OCI-LY3 (cell line): ENCODE measurements at regions not wholly inside any gene's neighbourhood (a gene's known extent, or its start where the extent isn't known, plus 50 kb on each side); places are given as distances from the start of the nearest gene placed in this dataset.

Experiments used
- EZH2phosphoT487 ChIP-seq: fragments of 200-600 bp; shearing (Covaris generic); IDR thresholded peaks from 2 replicates; pipeline ENCODE4 v1.6.1; 2018; ENCODE audit warnings: antibody characterized with exemption, mixed run types, low read depth
- TF ChIP-seq, protein P1 (sequence below): fragments of 200-600, 300-600 bp; sonication (generic); IDR thresholded peaks from 2 replicates; pipeline ENCODE4 v1.5.1; 2014; ENCODE audit warnings: antibody characterized with exemption, low read length, low read depth

DNA sequence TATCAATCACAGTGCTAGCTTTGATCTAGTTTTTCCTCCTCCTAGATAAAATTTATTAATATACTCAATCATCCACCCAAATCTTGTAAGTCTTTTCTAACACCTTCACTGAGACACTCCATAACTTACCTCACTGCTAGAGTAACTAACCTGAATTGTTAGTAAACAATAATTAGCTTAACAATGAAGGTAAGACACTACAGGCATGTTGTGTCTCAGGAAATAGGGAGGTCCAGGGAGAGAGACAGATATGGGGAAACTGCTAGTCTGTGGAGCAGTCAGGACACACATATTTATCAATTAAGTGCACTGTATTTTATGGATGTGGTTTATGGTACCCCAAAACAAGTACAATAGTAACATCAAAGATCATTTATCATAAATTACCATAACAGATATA is 94.2 kb upstream of the SSTR1 start:
- TF ChIP-seq, protein P1, sequence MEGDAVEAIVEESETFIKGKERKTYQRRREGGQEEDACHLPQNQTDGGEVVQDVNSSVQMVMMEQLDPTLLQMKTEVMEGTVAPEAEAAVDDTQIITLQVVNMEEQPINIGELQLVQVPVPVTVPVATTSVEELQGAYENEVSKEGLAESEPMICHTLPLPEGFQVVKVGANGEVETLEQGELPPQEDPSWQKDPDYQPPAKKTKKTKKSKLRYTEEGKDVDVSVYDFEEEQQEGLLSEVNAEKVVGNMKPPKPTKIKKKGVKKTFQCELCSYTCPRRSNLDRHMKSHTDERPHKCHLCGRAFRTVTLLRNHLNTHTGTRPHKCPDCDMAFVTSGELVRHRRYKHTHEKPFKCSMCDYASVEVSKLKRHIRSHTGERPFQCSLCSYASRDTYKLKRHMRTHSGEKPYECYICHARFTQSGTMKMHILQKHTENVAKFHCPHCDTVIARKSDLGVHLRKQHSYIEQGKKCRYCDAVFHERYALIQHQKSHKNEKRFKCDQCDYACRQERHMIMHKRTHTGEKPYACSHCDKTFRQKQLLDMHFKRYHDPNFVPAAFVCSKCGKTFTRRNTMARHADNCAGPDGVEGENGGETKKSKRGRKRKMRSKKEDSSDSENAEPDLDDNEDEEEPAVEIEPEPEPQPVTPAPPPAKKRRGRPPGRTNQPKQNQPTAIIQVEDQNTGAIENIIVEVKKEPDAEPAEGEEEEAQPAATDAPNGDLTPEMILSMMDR: no peak
- TF ChIP-seq EZH2phosphoT487: no peak
